ENCODE measurements at regions not wholly inside any gene's neighbourhood (a gene's known extent, or its start where the extent isn't known, plus 50 kb on each side); places are given as distances from the start of the nearest gene placed in this dataset.

DNA sequence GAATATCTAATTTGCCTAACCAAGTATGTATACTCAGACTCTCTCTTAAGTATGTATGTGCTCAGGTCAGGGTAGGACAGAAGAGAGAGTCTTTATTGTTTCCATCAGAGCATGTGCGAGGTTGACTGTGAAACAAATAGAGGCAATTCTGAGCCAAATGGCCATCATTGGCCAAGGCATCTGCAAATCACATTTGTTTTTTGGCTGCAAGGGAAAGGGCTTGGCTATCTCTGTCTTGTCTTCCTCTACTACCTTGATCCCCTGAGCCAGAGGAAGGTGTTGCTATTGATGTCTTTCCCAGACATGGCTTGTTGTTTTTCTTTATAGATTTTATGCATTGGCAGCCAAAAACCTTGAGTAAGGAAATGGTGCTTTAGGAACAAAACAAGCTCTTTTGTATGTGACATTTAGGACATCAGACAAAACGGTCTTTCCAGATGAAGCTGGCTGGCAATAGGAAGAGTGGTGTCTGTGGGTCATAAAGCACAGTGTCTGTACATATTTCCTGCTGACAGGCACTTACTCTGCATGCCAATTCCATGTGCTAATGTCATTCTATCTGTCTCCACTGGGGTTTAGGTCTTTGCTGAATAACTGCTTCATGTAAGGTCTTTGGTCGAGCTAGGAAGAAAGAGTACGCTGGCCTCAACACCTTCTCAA is 163.3 kb downstream of the BRINP2 start:
- TF ChIP-seq, protein P1, sequence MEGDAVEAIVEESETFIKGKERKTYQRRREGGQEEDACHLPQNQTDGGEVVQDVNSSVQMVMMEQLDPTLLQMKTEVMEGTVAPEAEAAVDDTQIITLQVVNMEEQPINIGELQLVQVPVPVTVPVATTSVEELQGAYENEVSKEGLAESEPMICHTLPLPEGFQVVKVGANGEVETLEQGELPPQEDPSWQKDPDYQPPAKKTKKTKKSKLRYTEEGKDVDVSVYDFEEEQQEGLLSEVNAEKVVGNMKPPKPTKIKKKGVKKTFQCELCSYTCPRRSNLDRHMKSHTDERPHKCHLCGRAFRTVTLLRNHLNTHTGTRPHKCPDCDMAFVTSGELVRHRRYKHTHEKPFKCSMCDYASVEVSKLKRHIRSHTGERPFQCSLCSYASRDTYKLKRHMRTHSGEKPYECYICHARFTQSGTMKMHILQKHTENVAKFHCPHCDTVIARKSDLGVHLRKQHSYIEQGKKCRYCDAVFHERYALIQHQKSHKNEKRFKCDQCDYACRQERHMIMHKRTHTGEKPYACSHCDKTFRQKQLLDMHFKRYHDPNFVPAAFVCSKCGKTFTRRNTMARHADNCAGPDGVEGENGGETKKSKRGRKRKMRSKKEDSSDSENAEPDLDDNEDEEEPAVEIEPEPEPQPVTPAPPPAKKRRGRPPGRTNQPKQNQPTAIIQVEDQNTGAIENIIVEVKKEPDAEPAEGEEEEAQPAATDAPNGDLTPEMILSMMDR (IDR thresholded peaks at IDR 0.05; ENCODE audit: low read depth, low read length, missing control alignments): no peak
- H3K4me3 ChIP-seq (replicated peaks; ENCODE audit: low read depth, low read length): no peak overlapping the region
- DNase-seq (ENCODE audit: extremely low read depth, low read depth): no peak
